ENCODE measurements at regions not wholly inside any gene's neighbourhood (a gene's known extent, or its start where the extent isn't known, plus 50 kb on each side); places are given as distances from the start of the nearest gene placed in this dataset.

DNA sequence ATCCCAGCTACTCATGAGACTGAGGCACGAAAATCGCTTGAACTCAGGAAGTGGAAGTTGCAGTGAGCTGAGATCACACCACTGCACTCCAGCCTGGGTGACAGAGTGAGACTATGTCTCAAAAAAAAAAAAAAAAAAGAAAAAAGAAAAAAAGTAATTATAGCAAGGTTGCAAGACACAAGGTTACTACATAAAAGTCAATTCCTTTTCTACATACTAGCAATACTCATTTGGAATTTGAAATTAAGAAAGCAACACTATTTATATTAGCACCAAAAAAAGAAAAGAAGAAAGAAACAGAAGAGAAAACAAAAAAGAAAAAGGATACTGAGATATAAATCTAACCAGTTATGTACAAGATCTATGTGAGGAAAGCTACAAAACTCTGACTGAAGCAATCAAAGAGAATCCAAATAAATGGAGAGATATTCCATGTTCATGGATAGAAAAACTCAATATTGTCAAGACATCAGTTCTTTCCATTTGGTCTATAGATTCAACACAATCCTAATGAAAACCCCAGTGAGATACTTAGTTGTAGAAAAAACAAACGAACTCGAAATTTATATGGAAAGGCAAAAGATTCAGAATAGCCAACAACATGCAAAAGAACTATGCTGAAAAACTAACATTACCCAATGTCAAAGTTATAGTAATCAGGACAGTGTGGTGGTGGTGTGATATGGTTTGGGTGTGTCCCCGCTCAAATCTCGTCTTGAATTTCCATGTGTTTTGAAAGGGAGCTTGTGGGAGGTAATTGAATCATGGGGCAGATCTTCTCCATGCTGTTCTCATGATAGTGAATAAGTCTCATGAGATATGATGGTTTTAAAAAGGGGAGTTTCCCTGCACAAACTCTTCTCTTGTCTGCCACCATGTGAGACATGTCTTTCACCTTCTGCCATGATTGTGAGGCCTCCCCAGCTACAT is 73.3 kb downstream of the GPX5 start:
- intact Hi-C loops (cut with DNase I), result no loop called here
- H3K4me1 ChIP-seq, result no peaks in the 10 kb centered on the region
- TF ChIP-seq, protein P1, sequence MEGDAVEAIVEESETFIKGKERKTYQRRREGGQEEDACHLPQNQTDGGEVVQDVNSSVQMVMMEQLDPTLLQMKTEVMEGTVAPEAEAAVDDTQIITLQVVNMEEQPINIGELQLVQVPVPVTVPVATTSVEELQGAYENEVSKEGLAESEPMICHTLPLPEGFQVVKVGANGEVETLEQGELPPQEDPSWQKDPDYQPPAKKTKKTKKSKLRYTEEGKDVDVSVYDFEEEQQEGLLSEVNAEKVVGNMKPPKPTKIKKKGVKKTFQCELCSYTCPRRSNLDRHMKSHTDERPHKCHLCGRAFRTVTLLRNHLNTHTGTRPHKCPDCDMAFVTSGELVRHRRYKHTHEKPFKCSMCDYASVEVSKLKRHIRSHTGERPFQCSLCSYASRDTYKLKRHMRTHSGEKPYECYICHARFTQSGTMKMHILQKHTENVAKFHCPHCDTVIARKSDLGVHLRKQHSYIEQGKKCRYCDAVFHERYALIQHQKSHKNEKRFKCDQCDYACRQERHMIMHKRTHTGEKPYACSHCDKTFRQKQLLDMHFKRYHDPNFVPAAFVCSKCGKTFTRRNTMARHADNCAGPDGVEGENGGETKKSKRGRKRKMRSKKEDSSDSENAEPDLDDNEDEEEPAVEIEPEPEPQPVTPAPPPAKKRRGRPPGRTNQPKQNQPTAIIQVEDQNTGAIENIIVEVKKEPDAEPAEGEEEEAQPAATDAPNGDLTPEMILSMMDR (IDR thresholded peaks at IDR 0.05), result no peak
- TF ChIP-seq POLR2AphosphoS5 (IDR thresholded peaks at IDR 0.05; ENCODE audit: insufficient read depth in 1 of 2, low read depth in 1 of 2), result no peak
- no peak for TF ChIP-seq POLR2A (IDR thresholded peaks at IDR 0.05)
- H3K36me3 ChIP-seq, result no peaks in the 10 kb centered on the region
- H3K27me3 ChIP-seq, result no peaks in the 10 kb centered on the region
- H3K9me3 ChIP-seq, result no peaks in the 10 kb centered on the region
- H3K4me3 ChIP-seq, result no peak overlapping the region
- H3K27ac ChIP-seq, result no peak overlapping the region
- DNase-seq (ENCODE audit: extremely low spot score in 2 of 2), result no peak

DNA sequence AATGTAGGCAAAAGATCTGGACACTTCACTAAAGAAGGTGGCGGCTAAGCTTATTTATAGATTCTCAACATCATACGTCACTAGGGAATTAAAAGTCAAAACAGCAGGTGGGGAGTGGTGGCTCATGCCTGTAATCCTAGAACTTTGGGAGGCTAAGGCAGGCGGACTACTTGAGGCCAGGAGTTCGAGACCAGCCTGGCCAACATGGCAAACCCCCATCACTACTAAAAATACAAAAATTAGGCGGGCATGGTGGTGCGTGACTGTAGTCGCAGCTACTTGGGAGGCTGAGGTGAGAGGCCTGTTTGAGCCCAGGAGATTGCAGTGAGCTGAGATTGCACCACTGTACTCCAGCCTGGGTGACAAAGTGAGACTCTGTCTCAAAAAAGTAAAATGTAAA is 74.6 kb downstream of the GPX5 start:
- DNase-seq (ENCODE audit: extremely low spot score in 2 of 2), result no peak
- intact Hi-C loops (cut with DNase I), result no loop called here
- Histone ChIP-seq H3K4me3 (no peak overlapping the region), H3K9me3 (no peaks in the 10 kb centered on the region), H3K36me3 (no peaks in the 10 kb centered on the region), H3K4me1 (no peaks in the 10 kb centered on the region), H3K27ac (no peak overlapping the region), H3K27me3 (no peaks in the 10 kb centered on the region)
- TF ChIP-seq POLR2A (IDR thresholded peaks at IDR 0.05) (no peak), POLR2AphosphoS5 (IDR thresholded peaks at IDR 0.05; ENCODE audit: insufficient read depth in 1 of 2, low read depth in 1 of 2) (no peak)
- TF ChIP-seq, protein P1 (IDR thresholded peaks at IDR 0.05), result no peak

DNA sequence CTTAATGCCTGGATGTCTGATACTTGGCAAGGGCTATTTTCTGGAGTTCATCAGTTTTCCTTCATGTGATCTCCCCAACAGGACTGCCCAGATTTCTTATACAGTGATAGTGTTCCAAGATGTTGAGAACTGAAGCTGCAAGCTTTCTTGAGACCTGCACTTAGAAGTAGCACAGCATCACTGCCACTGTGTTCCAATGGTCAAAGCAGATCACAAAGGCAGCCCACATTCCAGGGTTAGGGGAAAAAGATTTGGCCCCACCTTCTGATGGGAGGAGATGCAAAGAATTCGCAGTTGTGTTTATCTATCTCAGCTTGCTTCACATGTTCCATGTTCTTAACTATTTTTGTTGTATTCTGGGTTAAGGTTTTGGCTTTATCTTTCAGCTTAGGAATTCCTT is 78.2 kb downstream of the GPX5 start:
- TF ChIP-seq POLR2AphosphoS5 (IDR thresholded peaks at IDR 0.05; ENCODE audit: insufficient read depth in 1 of 2, low read depth in 1 of 2) (no peak), POLR2A (IDR thresholded peaks at IDR 0.05) (no peak)
- TF ChIP-seq, protein P1 (IDR thresholded peaks at IDR 0.05), result no peak
- H3K9me3 ChIP-seq, result no peaks in the 10 kb centered on the region
- no peak overlapping the region for H3K27ac ChIP-seq
- no peaks in the 10 kb centered on the region for H3K36me3 ChIP-seq
- no peaks in the 10 kb centered on the region for H3K27me3 ChIP-seq
- DNase-seq (ENCODE audit: extremely low spot score in 2 of 2), result no peak
- intact Hi-C loops (cut with DNase I), result no loop called here
- no peak overlapping the region for H3K4me3 ChIP-seq
- peaks cover 9% of the 10 kb centered on the region for H3K4me1 ChIP-seq

DNA sequence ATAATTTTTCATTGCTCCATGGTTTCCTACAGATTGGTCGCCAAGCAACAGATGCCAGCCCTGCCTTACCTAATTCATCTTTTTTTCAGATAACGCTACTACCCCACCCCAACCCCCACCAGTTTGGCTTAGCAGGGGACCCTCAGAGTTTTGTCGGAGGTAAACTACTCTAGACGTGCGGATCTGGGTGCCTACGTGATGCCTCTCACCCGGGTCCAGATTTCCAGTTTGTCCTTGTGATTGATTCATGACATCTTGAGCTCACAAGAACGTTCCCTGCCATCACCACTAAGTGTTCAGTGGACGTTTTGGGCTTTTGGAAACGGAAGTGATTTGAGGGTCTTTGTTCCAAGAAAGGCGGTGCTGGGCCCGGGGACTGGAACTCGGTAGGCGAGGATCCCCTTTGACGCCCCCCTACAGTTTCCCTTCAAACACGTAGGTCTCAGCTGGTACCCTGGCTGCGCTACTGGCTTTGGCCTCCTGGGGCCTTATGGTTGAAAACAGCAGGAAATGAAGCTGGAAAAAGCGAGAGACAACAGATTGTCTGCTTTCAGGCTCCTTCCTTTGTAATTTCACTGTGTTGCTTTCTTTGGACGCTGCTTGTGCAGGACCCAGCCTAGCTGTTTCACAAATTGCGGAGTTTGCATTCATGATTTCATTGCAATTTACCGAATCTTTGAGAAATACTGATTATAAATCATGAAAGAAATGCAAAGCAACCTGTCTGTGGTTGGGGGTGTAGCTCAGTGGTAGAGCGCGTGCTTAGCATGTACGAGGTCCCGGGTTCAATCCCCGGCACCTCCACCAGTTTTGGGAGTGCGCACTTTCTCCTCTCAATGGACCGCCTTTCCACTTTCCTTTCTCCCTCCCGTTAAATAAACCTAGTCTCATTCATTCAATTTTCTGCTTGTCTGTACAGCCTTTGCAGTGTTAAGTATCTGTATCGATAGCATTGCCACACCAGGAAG is 81.0 kb downstream of the GPX5 start:
- Histone ChIP-seq H3K27ac (no peak overlapping the region), H3K4me3 (no peak overlapping the region), H3K4me1 (peaks cover 9% of the 10 kb centered on the region), H3K36me3 (no peaks in the 10 kb centered on the region), H3K27me3 (no peaks in the 10 kb centered on the region), H3K9me3 (no peaks in the 10 kb centered on the region)
- no peak for TF ChIP-seq POLR2A (IDR thresholded peaks at IDR 0.05)
- no peak for TF ChIP-seq POLR2AphosphoS5 (IDR thresholded peaks at IDR 0.05; ENCODE audit: insufficient read depth in 1 of 2, low read depth in 1 of 2)
- TF ChIP-seq, protein P1 (IDR thresholded peaks at IDR 0.05), result no peak
- DNase-seq (ENCODE audit: extremely low spot score in 2 of 2), result no peak
- intact Hi-C loops (cut with DNase I), result no loop called here
